ENCODE measurements at regions not wholly inside any gene's neighbourhood (a gene's known extent, or its start where the extent isn't known, plus 50 kb on each side); places are given as distances from the start of the nearest gene placed in this dataset.

- TF ChIP-seq, protein P1, sequence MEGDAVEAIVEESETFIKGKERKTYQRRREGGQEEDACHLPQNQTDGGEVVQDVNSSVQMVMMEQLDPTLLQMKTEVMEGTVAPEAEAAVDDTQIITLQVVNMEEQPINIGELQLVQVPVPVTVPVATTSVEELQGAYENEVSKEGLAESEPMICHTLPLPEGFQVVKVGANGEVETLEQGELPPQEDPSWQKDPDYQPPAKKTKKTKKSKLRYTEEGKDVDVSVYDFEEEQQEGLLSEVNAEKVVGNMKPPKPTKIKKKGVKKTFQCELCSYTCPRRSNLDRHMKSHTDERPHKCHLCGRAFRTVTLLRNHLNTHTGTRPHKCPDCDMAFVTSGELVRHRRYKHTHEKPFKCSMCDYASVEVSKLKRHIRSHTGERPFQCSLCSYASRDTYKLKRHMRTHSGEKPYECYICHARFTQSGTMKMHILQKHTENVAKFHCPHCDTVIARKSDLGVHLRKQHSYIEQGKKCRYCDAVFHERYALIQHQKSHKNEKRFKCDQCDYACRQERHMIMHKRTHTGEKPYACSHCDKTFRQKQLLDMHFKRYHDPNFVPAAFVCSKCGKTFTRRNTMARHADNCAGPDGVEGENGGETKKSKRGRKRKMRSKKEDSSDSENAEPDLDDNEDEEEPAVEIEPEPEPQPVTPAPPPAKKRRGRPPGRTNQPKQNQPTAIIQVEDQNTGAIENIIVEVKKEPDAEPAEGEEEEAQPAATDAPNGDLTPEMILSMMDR (conservative IDR thresholded peaks at IDR 0.05; ENCODE audit: low read length), result no peak
- no peak for TF ChIP-seq EZH2phosphoT487 (IDR thresholded peaks at IDR 0.05; ENCODE audit: borderline replicate concordance)
Measured at GRCh38 chr18:10184776-10185175, 269.7 kb upstream of the APCDD1 start.
